ENCODE measurements at regions not wholly inside any gene's neighbourhood (a gene's known extent, or its start where the extent isn't known, plus 50 kb on each side); places are given as distances from the start of the nearest gene placed in this dataset.

DNA sequence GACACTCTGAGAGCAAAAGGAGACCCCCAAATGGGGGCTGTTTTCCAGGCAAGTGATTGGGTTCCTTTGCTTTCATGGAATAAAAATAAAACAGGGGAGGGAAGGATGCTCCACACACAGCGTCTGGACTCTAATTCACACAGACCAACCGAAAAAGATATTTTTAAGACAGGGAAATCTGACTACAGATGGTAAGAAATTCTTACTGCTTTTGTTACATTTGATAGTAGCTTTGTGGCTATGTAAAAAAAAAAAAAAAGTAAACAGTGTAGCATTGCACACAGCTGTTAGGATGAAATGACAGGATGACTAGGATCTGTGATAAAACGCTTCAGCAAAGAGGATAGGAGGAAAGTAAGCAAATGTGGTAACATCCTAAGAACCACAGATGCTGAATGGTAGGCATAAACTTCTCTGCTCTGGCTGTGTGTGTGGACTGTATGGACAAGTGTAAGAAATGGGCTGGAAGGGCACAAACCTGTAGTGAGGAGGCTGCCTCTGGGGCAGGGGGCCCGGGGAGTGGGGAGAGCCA lies 207.6 kb downstream of the ANAPC1 start:
- TF ChIP-seq POLR2A (IDR thresholded peaks at IDR 0.05) (no peak), POLR2AphosphoS5 (IDR thresholded peaks at IDR 0.05) (no peak)
- TF ChIP-seq, protein P1, sequence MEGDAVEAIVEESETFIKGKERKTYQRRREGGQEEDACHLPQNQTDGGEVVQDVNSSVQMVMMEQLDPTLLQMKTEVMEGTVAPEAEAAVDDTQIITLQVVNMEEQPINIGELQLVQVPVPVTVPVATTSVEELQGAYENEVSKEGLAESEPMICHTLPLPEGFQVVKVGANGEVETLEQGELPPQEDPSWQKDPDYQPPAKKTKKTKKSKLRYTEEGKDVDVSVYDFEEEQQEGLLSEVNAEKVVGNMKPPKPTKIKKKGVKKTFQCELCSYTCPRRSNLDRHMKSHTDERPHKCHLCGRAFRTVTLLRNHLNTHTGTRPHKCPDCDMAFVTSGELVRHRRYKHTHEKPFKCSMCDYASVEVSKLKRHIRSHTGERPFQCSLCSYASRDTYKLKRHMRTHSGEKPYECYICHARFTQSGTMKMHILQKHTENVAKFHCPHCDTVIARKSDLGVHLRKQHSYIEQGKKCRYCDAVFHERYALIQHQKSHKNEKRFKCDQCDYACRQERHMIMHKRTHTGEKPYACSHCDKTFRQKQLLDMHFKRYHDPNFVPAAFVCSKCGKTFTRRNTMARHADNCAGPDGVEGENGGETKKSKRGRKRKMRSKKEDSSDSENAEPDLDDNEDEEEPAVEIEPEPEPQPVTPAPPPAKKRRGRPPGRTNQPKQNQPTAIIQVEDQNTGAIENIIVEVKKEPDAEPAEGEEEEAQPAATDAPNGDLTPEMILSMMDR (IDR thresholded peaks at IDR 0.05), result no peak

Measured in stomach (tissue), 4 donors.